LNCaP clone FGC (cell line): ENCODE measurements at regions not wholly inside any gene's neighbourhood (a gene's known extent, or its start where the extent isn't known, plus 50 kb on each side); places are given as distances from the start of the nearest gene placed in this dataset.

ENCODE experiments used
- DNase-seq: peaks from one replicate; pipeline ENCODE4 v3.0.0-alpha.2; 2011; ENCODE audit warnings: low read depth
- H3K4me3 ChIP-seq: 2 replicates; pipeline ENCODE4 v1.5.1; 2011; ENCODE audit warnings: mild to moderate bottlenecking, low read depth, low read length, control low read depth
- CTCF ChIP-seq: IDR thresholded peaks from 2 replicates; pipeline ENCODE4 v1.5.1; 2012; ENCODE audit warnings: mild to moderate bottlenecking; ENCODE audit not compliant: control insufficient read depth, insufficient read depth; ENCODE audit errors: extremely low read depth

- H3K4me3 ChIP-seq = no peak overlapping the region
- TF ChIP-seq CTCF = no peak
- no peak for DNase-seq
Observed at GRCh38 chr4:14856062-14856933, 146.0 kb upstream of the CPEB2 start.

GRCh38 chr4:14856934-14857235 is 145.4 kb upstream of the CPEB2 start:
- DNase-seq = no peak
- no peak overlapping the region for H3K4me3 ChIP-seq
- TF ChIP-seq CTCF = no peak

GRCh38 chr4:14857475-14857874 is 144.8 kb upstream of the CPEB2 start:
- TF ChIP-seq CTCF = no peak
- no peak overlapping the region for H3K4me3 ChIP-seq
- DNase-seq = no peak

GRCh38 chr4:14857981-14858380 is 144.3 kb upstream of the CPEB2 start:
- H3K4me3 ChIP-seq = no peak overlapping the region
- no peak for DNase-seq
- TF ChIP-seq CTCF = no peak

GRCh38 chr4:14862891-14863290 is 139.4 kb upstream of the CPEB2 start:
- no peak overlapping the region for H3K4me3 ChIP-seq
- no peak for DNase-seq
- no peak for TF ChIP-seq CTCF

- H3K4me3 ChIP-seq = no peak overlapping the region
- no peak for TF ChIP-seq CTCF
- DNase-seq = no peak
Observed at GRCh38 chr4:14863418-14864364, 138.6 kb upstream of the CPEB2 start.
